Loucy (cell line): ENCODE measurements at regions not wholly inside any gene's neighbourhood (a gene's known extent, or its start where the extent isn't known, plus 50 kb on each side); places are given as distances from the start of the nearest gene placed in this dataset.

Experiments
- H2AFZ ChIP-seq: fragments of 200-600 bp; sonication (generic); 2 replicates; pipeline ENCODE4 v1.6.0; 2016; ENCODE audit warnings: antibody characterized with exemption, mild to moderate bottlenecking, low read length, moderate library complexity
- H3F3A ChIP-seq: fragments of 200-600 bp; 2 replicates; pipeline ENCODE4 v1.6.0; 2016; ENCODE audit warnings: antibody characterized with exemption, low read depth, mild to moderate bottlenecking
- H3K27me3 ChIP-seq: fragments of 200-600 bp; sonication (generic); 2 replicates; pipeline ENCODE4 v1.6.1; 2014; ENCODE audit warnings: low read length, mild to moderate bottlenecking; ENCODE audit not compliant: insufficient read depth, poor library complexity, severe bottlenecking
- H3K36me3 ChIP-seq: fragments of 200-600 bp; sonication (generic); 2 replicates; pipeline ENCODE4 v1.6.1; 2016; ENCODE audit warnings: low read length; ENCODE audit not compliant: insufficient read depth
- H3K4me1 ChIP-seq: fragments of 200-600 bp; sonication (generic); 2 replicates; pipeline ENCODE4 v1.5.1; 2014; ENCODE audit warnings: low read length, mild to moderate bottlenecking; ENCODE audit not compliant: insufficient read depth, poor library complexity, severe bottlenecking
- H3K4me2 ChIP-seq: fragments of 200-600 bp; sonication (generic); 2 replicates; pipeline ENCODE4 v1.6.0; 2014; ENCODE audit warnings: antibody characterized with exemption, low read length, low read depth, mild to moderate bottlenecking; ENCODE audit not compliant: poor library complexity, severe bottlenecking
- H3K4me3 ChIP-seq: fragments of 200-600 bp; sonication (generic); 2 replicates; pipeline ENCODE4 v1.5.1; 2014; ENCODE audit warnings: low read length, mild to moderate bottlenecking, mixed read lengths; ENCODE audit not compliant: poor library complexity, severe bottlenecking
- H3K79me2 ChIP-seq: fragments of 200-600 bp; sonication (generic); 2 replicates; pipeline ENCODE4 v1.6.1; 2014; ENCODE audit warnings: low read length; ENCODE audit not compliant: insufficient read depth
- H3K9ac ChIP-seq: fragments of 200-600 bp; sonication (generic); 2 replicates; pipeline ENCODE4 v1.6.0; 2014; ENCODE audit warnings: mild to moderate bottlenecking, low read depth, low read length, moderate library complexity; ENCODE audit not compliant: poor library complexity, severe bottlenecking
- H3K9me2 ChIP-seq: fragments of 200-600 bp; sonication (generic); replicated peaks from 2 replicates; pipeline ENCODE4 v1.6.1; 2016; ENCODE audit warnings: low read depth, low read length, mixed read lengths
- H3K9me3 ChIP-seq: fragments of 200-600 bp; sonication (generic); 2 replicates; pipeline ENCODE4 v1.6.1; 2014; ENCODE audit warnings: mild to moderate bottlenecking, antibody characterized with exemption, low read length, low read depth; ENCODE audit not compliant: insufficient read depth
- H4K20me1 ChIP-seq: fragments of 200-600 bp; sonication (generic); 2 replicates; pipeline ENCODE4 v1.6.0; 2014; ENCODE audit warnings: antibody characterized with exemption, low read length, mild to moderate bottlenecking; ENCODE audit not compliant: insufficient read depth, poor library complexity, severe bottlenecking
- CTCF ChIP-seq: fragments of 200-600 bp; sonication (generic); conservative IDR thresholded peaks from 2 replicates; pipeline ENCODE4 v1.5.1; 2014; ENCODE audit warnings: mild to moderate bottlenecking, antibody characterized with exemption, low read length
- EZH2phosphoT487 ChIP-seq: fragments of 200-600 bp; IDR thresholded peaks from 2 replicates; pipeline ENCODE4 v1.6.1; 2018; ENCODE audit warnings: antibody characterized with exemption, mild to moderate bottlenecking, moderate library complexity, borderline replicate concordance

- H3K9ac ChIP-seq = no peak overlapping the region
- no peak overlapping the region for H2AFZ ChIP-seq
- TF ChIP-seq EZH2phosphoT487 (no peak), CTCF (no peak)
- H4K20me1 ChIP-seq = no peaks in the 10 kb centered on the region
- no peaks in the 10 kb centered on the region for H3K27me3 ChIP-seq
- no peak overlapping the region for H3K4me2 ChIP-seq
- no peaks in the 10 kb centered on the region for H3F3A ChIP-seq
- H3K79me2 ChIP-seq = no peaks in the 10 kb centered on the region
- H3K4me3 ChIP-seq = no peak overlapping the region
- H3K4me1 ChIP-seq = peaks cover 3% of the 10 kb centered on the region
- no peaks in the 10 kb centered on the region for H3K9me2 ChIP-seq
- no peaks in the 10 kb centered on the region for H3K9me3 ChIP-seq
- H3K36me3 ChIP-seq = no peaks in the 10 kb centered on the region
These were observed 104.8 kb upstream of the NEDD9 start for GRCh38 chr6:11337306-11337705.

DNA sequence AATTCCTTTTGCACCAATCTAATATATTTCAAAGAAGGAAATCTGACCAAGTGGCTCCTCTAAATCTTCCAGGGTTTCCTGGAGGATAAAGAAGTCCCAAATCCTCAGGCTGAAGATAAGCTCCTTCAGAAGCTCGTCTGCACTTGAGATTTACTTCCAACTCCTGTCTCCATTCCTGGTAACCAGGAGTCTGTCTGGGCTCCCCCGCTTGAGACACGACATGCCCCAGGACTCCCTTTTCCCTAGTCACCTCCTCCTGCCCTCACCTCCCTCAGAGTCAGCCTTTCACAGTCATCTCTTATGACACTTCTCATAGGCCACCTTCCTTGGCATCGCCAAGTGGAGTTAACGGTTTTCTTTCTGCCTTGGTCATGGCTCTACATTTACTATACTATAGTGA lies 103.4 kb upstream of the NEDD9 start:
- H3K4me1 ChIP-seq = peaks cover 18% of the 10 kb centered on the region
- H2AFZ ChIP-seq = no peak overlapping the region
- no peaks in the 10 kb centered on the region for H4K20me1 ChIP-seq
- no peaks in the 10 kb centered on the region for H3K79me2 ChIP-seq
- H3K36me3 ChIP-seq = no peaks in the 10 kb centered on the region
- no peaks in the 10 kb centered on the region for H3K9me3 ChIP-seq
- TF ChIP-seq EZH2phosphoT487 (no peak), CTCF (no peak)
- no peak overlapping the region for H3K4me2 ChIP-seq
- H3K4me3 ChIP-seq = no peak overlapping the region
- no peaks in the 10 kb centered on the region for H3K27me3 ChIP-seq
- no peaks in the 10 kb centered on the region for H3K9me2 ChIP-seq
- H3K9ac ChIP-seq = no peak overlapping the region
- H3F3A ChIP-seq = peaks cover 2% of the 10 kb centered on the region; the same call in 1 of the 2 replicates

DNA sequence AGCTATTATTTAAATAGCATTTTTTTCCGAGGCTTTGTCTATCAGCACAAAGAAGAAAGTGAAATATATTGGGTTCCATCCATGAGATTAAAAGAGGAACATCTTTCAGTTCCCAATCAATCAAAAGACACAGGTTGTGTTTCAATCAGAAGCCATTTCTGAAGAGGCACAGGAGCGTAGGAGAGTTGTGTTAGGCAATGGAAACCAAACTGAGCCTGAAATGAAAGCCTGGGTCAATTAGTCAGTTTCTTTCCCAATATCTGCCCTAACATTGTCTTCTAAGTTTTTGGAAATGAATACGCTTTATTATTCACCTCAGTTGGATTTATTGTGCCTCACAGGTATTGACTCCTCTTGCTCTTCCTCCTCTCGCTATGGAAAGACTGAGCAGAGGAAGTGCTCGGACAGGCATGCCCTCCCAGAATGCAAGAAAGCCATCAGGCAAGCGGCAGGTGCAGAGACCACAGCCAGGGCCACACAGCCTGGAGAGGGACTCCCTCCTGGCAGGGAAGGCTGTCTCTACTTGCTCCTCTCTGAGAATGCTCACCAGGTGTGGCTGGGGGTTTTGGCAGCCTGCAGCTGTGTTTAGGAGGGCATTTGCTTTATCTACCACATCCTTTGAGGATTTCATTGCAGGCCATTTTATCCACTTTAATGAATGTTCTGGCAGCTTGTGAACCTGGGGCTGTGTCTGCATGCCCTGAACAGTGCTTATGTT lies 100.8 kb upstream of the NEDD9 start:
- H3K9me2 ChIP-seq = no peaks in the 10 kb centered on the region
- H3K4me3 ChIP-seq = no peak overlapping the region
- peaks cover 2% of the 10 kb centered on the region; the same call in 1 of the 2 replicates for H3F3A ChIP-seq
- H3K79me2 ChIP-seq = no peaks in the 10 kb centered on the region
- H2AFZ ChIP-seq = no peak overlapping the region
- peaks cover 34% of the 10 kb centered on the region for H3K4me1 ChIP-seq
- H4K20me1 ChIP-seq = no peaks in the 10 kb centered on the region
- no peaks in the 10 kb centered on the region for H3K36me3 ChIP-seq
- no peaks in the 10 kb centered on the region for H3K27me3 ChIP-seq
- no peaks in the 10 kb centered on the region for H3K9me3 ChIP-seq
- no peak overlapping the region for H3K9ac ChIP-seq
- TF ChIP-seq EZH2phosphoT487 = no peak
- no peak for TF ChIP-seq CTCF
- H3K4me2 ChIP-seq = no peak overlapping the region
